Right lobe of liver (tissue), 4 donors: ENCODE measurements at regions not wholly inside any gene's neighbourhood (a gene's known extent, or its start where the extent isn't known, plus 50 kb on each side); places are given as distances from the start of the nearest gene placed in this dataset.
"Not testable (repeated sequence)": the region's sequence is repeated elsewhere in the genome, so short reads cannot be mapped to it uniquely, and the experiment has no call there.

Source experiments
- CTCF ChIP-seq, 4 donors: fragments of 200-600 bp in 3 of 4; fragments of 450-650 bp in 1 of 4; IDR thresholded peaks; one replicate each; pipeline versions ENCODE4 v1.5.1 to v1.8.0; 2016 to 2022; ENCODE audit warnings: antibody characterized with exemption in 4 of 4, mild to moderate bottlenecking in 2 of 4
- POLR2A ChIP-seq: fragments of 450-650 bp; IDR thresholded peaks from one replicate; pipeline ENCODE4 v1.6.1; 2017; ENCODE audit warnings: antibody characterized with exemption, mild to moderate bottlenecking
- donor health status: DM: no; HTN: no; CAD: no.
- donor health status: DM: no; HTN: no; CAD: no.
- donor health status: DM: no; HTN: yes; CAD: no.

- not testable (repeated sequence) for TF ChIP-seq CTCF (IDR thresholded peaks at IDR 0.05); POLR2A
These were observed 282.0 kb upstream of the ZNF337 start for GRCh38 chr20:25978450-25979190.
